WTC11 (cell line): ENCODE measurements at regions not wholly inside any gene's neighbourhood (a gene's known extent, or its start where the extent isn't known, plus 50 kb on each side); places are given as distances from the start of the nearest gene placed in this dataset.

Experiments used
- ATAC-seq: fragments of 200-7000 bp; cut with Tn5 transposase; 2 replicates; pipeline ENCODE4 v1.10.0; 2021; ENCODE audit warnings: mild to moderate bottlenecking, moderate library complexity
- CTCF ChIA-PET: fragments of 300-600 bp; sonication (Branson Sonifier 250); formaldehyde crosslinking; loops from one replicate; lab custom pipeline; 2021; ENCODE audit warnings: antibody characterized with exemption; lab: Charles Lee
- POLR2A ChIA-PET: fragments of 350-600 bp; sonication (Branson Sonifier 250); formaldehyde crosslinking; loops from one replicate; lab custom pipeline; 2021; ENCODE audit warnings: antibody characterized with exemption; lab: Charles Lee
- DNase-seq: peaks from one replicate; pipeline ENCODE4 v3.0.0; 2021; ENCODE audit warnings: low spot score
- H3K27ac Mint-ChIP-seq: 2 replicates; pipeline ENCODE4 v1.8.0; 2021; ENCODE audit warnings: mixed read lengths
- H3K27me3 Mint-ChIP-seq: 2 replicates; pipeline ENCODE4 v1.8.0; 2021; ENCODE audit warnings: low read depth, mild to moderate bottlenecking, moderate library complexity, mixed read lengths
- H3K36me3 Mint-ChIP-seq: 2 replicates; pipeline ENCODE4 v1.8.0; 2021; ENCODE audit warnings: mixed read lengths
- H3K4me1 Mint-ChIP-seq: 2 replicates; pipeline ENCODE4 v1.8.0; 2022; ENCODE audit warnings: mixed read lengths
- H3K4me3 Mint-ChIP-seq: 2 replicates; pipeline ENCODE4 v1.8.0; 2021; ENCODE audit warnings: mild to moderate bottlenecking, moderate library complexity, mixed read lengths
- H3K9me3 Mint-ChIP-seq: 2 replicates; pipeline ENCODE4 v1.8.0; 2021; ENCODE audit warnings: mixed read lengths
- E2F4 ChIP-seq: sonication (generic); formaldehyde crosslinking; IDR thresholded peaks from 2 replicates; pipeline ENCODE4 v1.8.1; 2022; ENCODE audit warnings: low read depth, mild to moderate bottlenecking, moderate library complexity, missing genetic modification reagents, borderline replicate concordance
- ELF4 ChIP-seq: sonication (generic); formaldehyde crosslinking; IDR thresholded peaks from 2 replicates; pipeline ENCODE4 v1.8.1; 2022; ENCODE audit warnings: low read depth, mild to moderate bottlenecking, moderate library complexity, missing genetic modification reagents
- ESRRA ChIP-seq: sonication (generic); formaldehyde crosslinking; IDR thresholded peaks from 2 replicates; pipeline ENCODE4 v1.8.1; 2022; ENCODE audit warnings: mild to moderate bottlenecking, missing genetic modification reagents, borderline replicate concordance
- ETV6 ChIP-seq: sonication (generic); formaldehyde crosslinking; IDR thresholded peaks from 2 replicates; pipeline ENCODE4 v1.8.1; 2022; ENCODE audit warnings: mild to moderate bottlenecking, missing genetic modification reagents
- HMGXB4 ChIP-seq: sonication (generic); formaldehyde crosslinking; IDR thresholded peaks from 2 replicates; pipeline ENCODE4 v1.8.1; 2023; ENCODE audit warnings: mild to moderate bottlenecking, moderate library complexity, missing genetic modification reagents
- JAZF1 ChIP-seq: fragments of 250-450 bp; sonication (Bioruptor Pico); IDR thresholded peaks from 2 replicates; pipeline ENCODE4 v1.9.0; 2021; ENCODE audit warnings: moderate library complexity, mild to moderate bottlenecking, inconsistent platforms
- JUN ChIP-seq: sonication (generic); formaldehyde crosslinking; IDR thresholded peaks from 2 replicates; pipeline ENCODE4 v1.8.0; 2023; ENCODE audit warnings: mild to moderate bottlenecking, missing genetic modification reagents
- KAT7 ChIP-seq: sonication (generic); formaldehyde crosslinking; IDR thresholded peaks from 2 replicates; pipeline ENCODE4 v1.8.1; 2023; ENCODE audit warnings: missing genetic modification reagents, mild to moderate bottlenecking, borderline replicate concordance
- MXD4 ChIP-seq: fragments of 250-450 bp; sonication (Bioruptor Pico); IDR thresholded peaks from 2 replicates; pipeline ENCODE4 v1.8.0; 2021; ENCODE audit warnings: mild to moderate bottlenecking, moderate library complexity, borderline replicate concordance
- NFATC4 ChIP-seq: fragments of 250-450 bp; sonication (Bioruptor Pico); IDR thresholded peaks from 2 replicates; pipeline ENCODE4 v1.9.0; 2021; ENCODE audit warnings: mild to moderate bottlenecking
- OVOL2 ChIP-seq: fragments of 250-450 bp; sonication (Bioruptor Pico); IDR thresholded peaks from 2 replicates; pipeline ENCODE4 v1.9.0; 2021; ENCODE audit warnings: mild to moderate bottlenecking, borderline replicate concordance
- SMAD4 ChIP-seq: sonication (generic); formaldehyde crosslinking; IDR thresholded peaks from 2 replicates; pipeline ENCODE4 v1.8.0; 2022; ENCODE audit warnings: mild to moderate bottlenecking, missing genetic modification reagents
- SOX15 ChIP-seq: fragments of 250-450 bp; sonication (Bioruptor Pico); IDR thresholded peaks from 2 replicates; pipeline ENCODE4 v1.9.0; 2021; ENCODE audit warnings: mild to moderate bottlenecking
- TEAD1 ChIP-seq: sonication (generic); formaldehyde crosslinking; IDR thresholded peaks from 2 replicates; pipeline ENCODE4 v1.8.0; 2022; ENCODE audit warnings: mild to moderate bottlenecking, missing genetic modification reagents
- ZBTB21 ChIP-seq: sonication (generic); formaldehyde crosslinking; IDR thresholded peaks from 2 replicates; pipeline ENCODE4 v1.8.1; 2023; ENCODE audit warnings: mild to moderate bottlenecking, missing genetic modification reagents, borderline replicate concordance
- ZNF232 ChIP-seq: sonication (generic); formaldehyde crosslinking; IDR thresholded peaks from 2 replicates; pipeline ENCODE4 v1.8.0; 2022; ENCODE audit warnings: mild to moderate bottlenecking, missing genetic modification reagents
- TF ChIP-seq, protein P1 (sequence below): fragments of 250-450 bp; sonication (Bioruptor Pico); IDR thresholded peaks from 2 replicates; pipeline ENCODE4 v1.9.0; 2021; ENCODE audit warnings: mild to moderate bottlenecking

GRCh38 chr9:72471096-72471495, 50.3 kb upstream of the TMC1 start:
- Mint-ChIP-seq H3K27ac (no peak overlapping the region), H3K9me3 (no peaks in the 10 kb centered on the region), H3K4me3 (no peak overlapping the region), H3K36me3 (no peaks in the 10 kb centered on the region), H3K4me1 (no peaks in the 10 kb centered on the region), H3K27me3 (no peaks in the 10 kb centered on the region)
- TF ChIP-seq ETV6 (CRISPR knock-in tag) (no peak), NFATC4 (CRISPR knock-in tag) (no peak), TEAD1 (CRISPR knock-in tag) (no peak), JUN (CRISPR knock-in tag) (no peak), MXD4 (CRISPR knock-in tag) (no peak), SMAD4 (no peak), SOX15 (CRISPR knock-in tag) (no peak)
- POLR2A ChIA-PET: no interaction called here
- ATAC-seq (no peak), DNase-seq (no peak)
- CTCF ChIA-PET: no interaction called here

DNA sequence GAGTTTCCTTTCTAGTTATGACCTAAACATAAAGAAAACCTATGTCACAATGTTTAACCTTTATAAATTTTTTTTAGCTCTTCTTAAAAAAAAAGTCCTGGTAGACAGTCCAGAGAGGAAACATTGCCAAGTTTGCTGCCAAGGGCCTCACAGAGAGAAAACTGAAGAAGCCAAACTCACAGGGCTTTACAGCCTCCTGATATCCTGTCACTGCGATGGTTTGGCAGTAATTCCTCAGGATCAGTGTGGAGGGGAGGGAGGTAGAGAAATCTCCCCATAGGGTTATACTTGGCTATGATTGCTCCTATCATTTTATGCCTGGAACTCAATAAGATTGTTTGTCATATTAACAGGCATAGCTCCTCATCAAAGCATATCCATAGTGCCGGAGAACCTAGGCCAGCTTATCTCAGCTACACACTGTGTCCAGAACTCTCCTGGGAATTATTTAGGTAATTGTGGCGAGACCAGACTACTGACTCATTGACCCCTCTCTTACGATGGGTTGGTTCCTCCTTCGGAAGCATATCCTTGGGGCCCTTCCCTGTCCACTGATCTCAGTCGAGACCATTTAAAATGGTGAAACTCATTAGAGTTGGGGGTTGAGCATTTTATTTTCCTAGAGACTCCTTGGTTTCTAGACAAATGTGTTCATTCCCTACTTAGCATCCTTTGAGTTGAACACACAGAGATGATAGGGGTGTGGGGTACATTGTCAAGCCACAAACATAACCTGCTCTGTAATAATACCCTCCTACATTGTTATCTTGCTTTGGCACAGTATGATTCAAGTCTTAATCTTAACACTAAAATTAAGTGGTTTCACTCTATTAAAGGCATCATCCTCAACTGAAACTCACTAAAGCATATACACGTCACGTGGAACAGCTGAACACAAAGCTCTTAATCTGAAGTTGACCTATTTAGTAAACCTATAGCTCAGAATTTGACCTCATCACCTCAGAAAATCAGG, 53.4 kb upstream of the TMC1 start:
- Mint-ChIP-seq H3K4me3 (no peak overlapping the region), H3K9me3 (no peaks in the 10 kb centered on the region), H3K36me3 (no peaks in the 10 kb centered on the region), H3K4me1 (no peaks in the 10 kb centered on the region), H3K27me3 (no peaks in the 10 kb centered on the region), H3K27ac (no peak overlapping the region)
- no peak for TF ChIP-seq OVOL2
- no peak for TF ChIP-seq JAZF1 (CRISPR knock-in tag)
- TF ChIP-seq KAT7 (CRISPR knock-in tag): no peak
- TF ChIP-seq ZNF232 (CRISPR knock-in tag): no peak
- TF ChIP-seq ELF4 (CRISPR knock-in tag): no peak
- TF ChIP-seq, protein P1, sequence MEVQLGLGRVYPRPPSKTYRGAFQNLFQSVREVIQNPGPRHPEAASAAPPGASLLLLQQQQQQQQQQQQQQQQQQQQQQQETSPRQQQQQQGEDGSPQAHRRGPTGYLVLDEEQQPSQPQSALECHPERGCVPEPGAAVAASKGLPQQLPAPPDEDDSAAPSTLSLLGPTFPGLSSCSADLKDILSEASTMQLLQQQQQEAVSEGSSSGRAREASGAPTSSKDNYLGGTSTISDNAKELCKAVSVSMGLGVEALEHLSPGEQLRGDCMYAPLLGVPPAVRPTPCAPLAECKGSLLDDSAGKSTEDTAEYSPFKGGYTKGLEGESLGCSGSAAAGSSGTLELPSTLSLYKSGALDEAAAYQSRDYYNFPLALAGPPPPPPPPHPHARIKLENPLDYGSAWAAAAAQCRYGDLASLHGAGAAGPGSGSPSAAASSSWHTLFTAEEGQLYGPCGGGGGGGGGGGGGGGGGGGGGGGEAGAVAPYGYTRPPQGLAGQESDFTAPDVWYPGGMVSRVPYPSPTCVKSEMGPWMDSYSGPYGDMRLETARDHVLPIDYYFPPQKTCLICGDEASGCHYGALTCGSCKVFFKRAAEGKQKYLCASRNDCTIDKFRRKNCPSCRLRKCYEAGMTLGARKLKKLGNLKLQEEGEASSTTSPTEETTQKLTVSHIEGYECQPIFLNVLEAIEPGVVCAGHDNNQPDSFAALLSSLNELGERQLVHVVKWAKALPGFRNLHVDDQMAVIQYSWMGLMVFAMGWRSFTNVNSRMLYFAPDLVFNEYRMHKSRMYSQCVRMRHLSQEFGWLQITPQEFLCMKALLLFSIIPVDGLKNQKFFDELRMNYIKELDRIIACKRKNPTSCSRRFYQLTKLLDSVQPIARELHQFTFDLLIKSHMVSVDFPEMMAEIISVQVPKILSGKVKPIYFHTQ: no peak
- POLR2A ChIA-PET: interaction anchor here (0.7 kb wide), 1 partner anchor 10 kb away, joined by 4 read pairs; no protein-coding TSS in a partner anchor
- no peak for ATAC-seq
- CTCF ChIA-PET: no interaction called here
- DNase-seq: no peak

- H3K36me3 Mint-ChIP-seq: no peaks in the 10 kb centered on the region
- DNase-seq (no peak), ATAC-seq (no peak)
- H3K9me3 Mint-ChIP-seq: no peaks in the 10 kb centered on the region
- ChIA-PET CTCF (interaction anchor here (1.6 kb wide), 1 partner anchor 342 kb away, joined by 3 read pairs; no protein-coding TSS in a partner anchor), POLR2A (no interaction called here)
- no peak for TF ChIP-seq ZNF232 (CRISPR knock-in tag)
- TF ChIP-seq E2F4 (CRISPR knock-in tag): no peak
- H3K27me3 Mint-ChIP-seq: no peaks in the 10 kb centered on the region
- no peak overlapping the region for H3K27ac Mint-ChIP-seq
- no peaks in the 10 kb centered on the region for H3K4me1 Mint-ChIP-seq
- no peak overlapping the region for H3K4me3 Mint-ChIP-seq
Measured at GRCh38 chr9:72465593-72465984, 55.8 kb upstream of the TMC1 start.

DNA sequence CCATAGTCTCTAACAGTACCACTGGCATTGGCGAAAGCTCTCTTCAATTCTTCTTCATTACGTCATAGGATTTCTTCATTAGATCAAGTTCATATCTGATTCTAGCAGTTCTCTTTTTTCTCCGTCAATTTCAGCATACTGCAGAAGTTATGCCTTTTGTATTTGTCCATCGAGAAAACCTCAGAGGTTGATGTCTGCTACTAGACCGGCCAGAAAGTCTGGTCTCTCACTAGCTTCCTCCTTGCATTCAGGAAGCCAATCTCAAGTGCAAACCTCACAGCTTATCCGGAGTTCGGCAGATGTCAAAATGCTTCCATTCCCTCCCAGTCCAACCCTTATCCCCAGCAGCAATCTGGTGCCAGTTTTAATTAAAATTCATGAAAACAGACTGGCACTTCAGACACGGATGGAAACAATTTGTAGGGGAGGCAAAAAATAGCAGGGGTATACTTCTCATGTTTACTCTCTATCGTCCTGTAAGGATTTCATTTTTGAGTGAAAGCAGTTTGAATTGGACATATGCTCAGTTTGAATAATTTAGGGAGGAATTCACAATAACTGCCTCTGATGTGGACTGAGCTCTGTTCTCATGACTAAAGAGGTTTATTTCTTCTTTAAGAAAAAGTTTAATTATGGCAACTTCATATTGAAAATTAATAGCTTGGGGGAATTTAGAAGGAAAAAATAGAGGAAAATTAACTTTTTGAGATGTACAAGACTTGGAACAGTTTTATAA, 56.4 kb upstream of the TMC1 start:
- H3K4me3 Mint-ChIP-seq: no peak overlapping the region
- H3K36me3 Mint-ChIP-seq: no peaks in the 10 kb centered on the region
- CTCF ChIA-PET: interaction anchor here (1.6 kb wide), 1 partner anchor 343 kb away, joined by 3 read pairs; no protein-coding TSS in a partner anchor
- POLR2A ChIA-PET: no interaction called here
- H3K9me3 Mint-ChIP-seq: no peaks in the 10 kb centered on the region
- no peaks in the 10 kb centered on the region for H3K27me3 Mint-ChIP-seq
- DNase-seq (no peak), ATAC-seq (no peak)
- no peak overlapping the region for H3K27ac Mint-ChIP-seq
- H3K4me1 Mint-ChIP-seq: no peaks in the 10 kb centered on the region
- TF ChIP-seq ESRRA (CRISPR knock-in tag) (no peak), ZBTB21 (no peak), SOX15 (CRISPR knock-in tag) (no peak), HMGXB4 (CRISPR knock-in tag) (no peak)
